Suprapubic skin (tissue), 3 donors: ENCODE measurements at regions not wholly inside any gene's neighbourhood (a gene's known extent, or its start where the extent isn't known, plus 50 kb on each side); places are given as distances from the start of the nearest gene placed in this dataset.

Experiments used
- POLR2AphosphoS5 ChIP-seq, 3 donors: sonication (generic); formaldehyde crosslinking; IDR thresholded peaks; one replicate each; pipeline ENCODE4 v1.6.1; 2017; ENCODE audit warnings: antibody characterized with exemption in 3 of 3
- TF ChIP-seq, protein P1 (sequence below), 2 donors: fragments of 200-600 bp in 1 of 2; fragments of 450-650 bp in 1 of 2; sonication (generic) in 1 of 2; IDR thresholded peaks; one replicate each; pipeline ENCODE4 v1.5.1; 2016 to 2019; ENCODE audit warnings: antibody characterized with exemption in 2 of 2, mild to moderate bottlenecking in 1 of 2, moderate library complexity in 1 of 2

DNA sequence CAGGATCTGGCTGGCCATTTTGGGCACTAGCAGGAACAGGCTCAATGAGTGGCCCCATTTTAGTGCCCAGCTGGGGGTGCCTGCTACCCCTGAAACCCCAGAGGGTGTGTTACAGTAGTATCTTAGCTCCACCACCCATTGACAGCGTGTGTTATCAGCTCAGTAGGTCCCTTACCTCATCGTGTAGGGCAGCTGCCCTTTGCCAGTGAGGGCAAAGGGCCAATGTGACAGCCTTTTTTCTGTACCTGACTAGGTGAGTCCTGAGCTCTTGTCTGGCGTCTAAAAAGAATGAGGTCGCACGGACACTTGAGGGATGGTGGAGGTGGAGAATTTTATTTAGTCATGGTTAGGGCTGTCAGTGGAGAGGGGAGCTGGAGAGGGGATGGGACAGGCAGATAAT lies 462.2 kb downstream of the PIK3C3 start:
- no peak for TF ChIP-seq POLR2AphosphoS5 (IDR thresholded peaks at IDR 0.05)
- TF ChIP-seq, protein P1, sequence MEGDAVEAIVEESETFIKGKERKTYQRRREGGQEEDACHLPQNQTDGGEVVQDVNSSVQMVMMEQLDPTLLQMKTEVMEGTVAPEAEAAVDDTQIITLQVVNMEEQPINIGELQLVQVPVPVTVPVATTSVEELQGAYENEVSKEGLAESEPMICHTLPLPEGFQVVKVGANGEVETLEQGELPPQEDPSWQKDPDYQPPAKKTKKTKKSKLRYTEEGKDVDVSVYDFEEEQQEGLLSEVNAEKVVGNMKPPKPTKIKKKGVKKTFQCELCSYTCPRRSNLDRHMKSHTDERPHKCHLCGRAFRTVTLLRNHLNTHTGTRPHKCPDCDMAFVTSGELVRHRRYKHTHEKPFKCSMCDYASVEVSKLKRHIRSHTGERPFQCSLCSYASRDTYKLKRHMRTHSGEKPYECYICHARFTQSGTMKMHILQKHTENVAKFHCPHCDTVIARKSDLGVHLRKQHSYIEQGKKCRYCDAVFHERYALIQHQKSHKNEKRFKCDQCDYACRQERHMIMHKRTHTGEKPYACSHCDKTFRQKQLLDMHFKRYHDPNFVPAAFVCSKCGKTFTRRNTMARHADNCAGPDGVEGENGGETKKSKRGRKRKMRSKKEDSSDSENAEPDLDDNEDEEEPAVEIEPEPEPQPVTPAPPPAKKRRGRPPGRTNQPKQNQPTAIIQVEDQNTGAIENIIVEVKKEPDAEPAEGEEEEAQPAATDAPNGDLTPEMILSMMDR (IDR thresholded peaks at IDR 0.05), result no peak
